ENCODE measurements at regions not wholly inside any gene's neighbourhood (a gene's known extent, or its start where the extent isn't known, plus 50 kb on each side); places are given as distances from the start of the nearest gene placed in this dataset.

- H3K27me3 ChIP-seq, result no peaks in the 10 kb centered on the region
- no peaks in the 10 kb centered on the region for H3K36me3 ChIP-seq
- H3K27ac ChIP-seq, result no peak overlapping the region
- no peak for DNase-seq
- no peak overlapping the region for H3K4me3 ChIP-seq
- no peaks in the 10 kb centered on the region for H3K9me3 ChIP-seq
- TF ChIP-seq POLR2A (IDR thresholded peaks at IDR 0.05), result no peak
- TF ChIP-seq, protein P1, sequence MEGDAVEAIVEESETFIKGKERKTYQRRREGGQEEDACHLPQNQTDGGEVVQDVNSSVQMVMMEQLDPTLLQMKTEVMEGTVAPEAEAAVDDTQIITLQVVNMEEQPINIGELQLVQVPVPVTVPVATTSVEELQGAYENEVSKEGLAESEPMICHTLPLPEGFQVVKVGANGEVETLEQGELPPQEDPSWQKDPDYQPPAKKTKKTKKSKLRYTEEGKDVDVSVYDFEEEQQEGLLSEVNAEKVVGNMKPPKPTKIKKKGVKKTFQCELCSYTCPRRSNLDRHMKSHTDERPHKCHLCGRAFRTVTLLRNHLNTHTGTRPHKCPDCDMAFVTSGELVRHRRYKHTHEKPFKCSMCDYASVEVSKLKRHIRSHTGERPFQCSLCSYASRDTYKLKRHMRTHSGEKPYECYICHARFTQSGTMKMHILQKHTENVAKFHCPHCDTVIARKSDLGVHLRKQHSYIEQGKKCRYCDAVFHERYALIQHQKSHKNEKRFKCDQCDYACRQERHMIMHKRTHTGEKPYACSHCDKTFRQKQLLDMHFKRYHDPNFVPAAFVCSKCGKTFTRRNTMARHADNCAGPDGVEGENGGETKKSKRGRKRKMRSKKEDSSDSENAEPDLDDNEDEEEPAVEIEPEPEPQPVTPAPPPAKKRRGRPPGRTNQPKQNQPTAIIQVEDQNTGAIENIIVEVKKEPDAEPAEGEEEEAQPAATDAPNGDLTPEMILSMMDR (IDR thresholded peaks at IDR 0.05), result no peak
- no peaks in the 10 kb centered on the region for H3K4me1 ChIP-seq
These were observed 1085.3 kb upstream of the CNTNAP5 start for GRCh38 chr2:122939796-122940195.

DNA sequence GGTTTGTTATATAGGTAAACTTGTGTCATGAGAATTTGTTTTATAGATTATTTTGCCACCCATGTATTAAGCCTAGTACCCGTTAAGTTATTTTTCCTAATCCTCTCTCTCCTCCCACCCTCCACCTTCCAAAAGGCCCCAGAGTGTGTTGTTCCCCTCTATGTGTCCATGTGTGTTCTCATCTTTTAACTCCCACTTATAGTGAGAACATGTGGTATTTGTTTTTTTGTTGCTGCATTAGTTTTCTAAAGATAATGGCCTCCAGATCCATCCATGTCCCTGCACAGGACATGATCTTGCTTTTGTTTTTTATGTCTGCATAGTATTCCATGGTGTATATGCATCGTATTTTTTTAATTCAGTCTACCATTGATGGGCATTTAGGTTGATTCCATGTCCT, 1075.6 kb upstream of the CNTNAP5 start:
- TF ChIP-seq, protein P1 (IDR thresholded peaks at IDR 0.05), result no peak
- no peak for TF ChIP-seq POLR2A (IDR thresholded peaks at IDR 0.05)
- Histone ChIP-seq H3K36me3 (no peaks in the 10 kb centered on the region), H3K27ac (no peak overlapping the region), H3K4me3 (no peak overlapping the region), H3K9me3 (no peaks in the 10 kb centered on the region), H3K27me3 (no peaks in the 10 kb centered on the region), H3K4me1 (no peaks in the 10 kb centered on the region)
- DNase-seq, result no peak

DNA sequence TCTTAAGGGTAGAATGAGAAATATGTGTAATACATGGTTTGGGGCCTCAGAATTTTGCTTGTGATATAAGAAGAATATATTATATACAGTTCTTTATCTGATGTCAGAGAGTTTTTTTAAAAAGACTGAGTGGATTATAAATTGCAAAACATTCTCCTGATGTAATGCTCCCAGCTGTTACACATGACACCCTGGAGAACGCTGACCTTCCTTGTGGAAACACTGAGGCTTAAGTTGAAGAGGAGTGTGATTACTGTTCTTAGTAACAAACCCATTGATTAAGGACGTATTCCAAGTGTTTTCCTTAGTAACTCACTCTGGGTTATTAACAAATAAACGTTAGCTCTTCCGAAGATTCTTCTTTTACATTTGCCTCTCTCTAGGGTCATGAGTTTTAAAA, 1069.3 kb upstream of the CNTNAP5 start:
- no peaks in the 10 kb centered on the region for H3K4me1 ChIP-seq
- no peak for DNase-seq
- no peak overlapping the region for H3K4me3 ChIP-seq
- H3K9me3 ChIP-seq, result no peaks in the 10 kb centered on the region
- no peaks in the 10 kb centered on the region for H3K36me3 ChIP-seq
- no peak overlapping the region for H3K27ac ChIP-seq
- H3K27me3 ChIP-seq, result no peaks in the 10 kb centered on the region
- TF ChIP-seq POLR2A (IDR thresholded peaks at IDR 0.05), result no peak
- TF ChIP-seq, protein P1 (IDR thresholded peaks at IDR 0.05), result no peak

DNA sequence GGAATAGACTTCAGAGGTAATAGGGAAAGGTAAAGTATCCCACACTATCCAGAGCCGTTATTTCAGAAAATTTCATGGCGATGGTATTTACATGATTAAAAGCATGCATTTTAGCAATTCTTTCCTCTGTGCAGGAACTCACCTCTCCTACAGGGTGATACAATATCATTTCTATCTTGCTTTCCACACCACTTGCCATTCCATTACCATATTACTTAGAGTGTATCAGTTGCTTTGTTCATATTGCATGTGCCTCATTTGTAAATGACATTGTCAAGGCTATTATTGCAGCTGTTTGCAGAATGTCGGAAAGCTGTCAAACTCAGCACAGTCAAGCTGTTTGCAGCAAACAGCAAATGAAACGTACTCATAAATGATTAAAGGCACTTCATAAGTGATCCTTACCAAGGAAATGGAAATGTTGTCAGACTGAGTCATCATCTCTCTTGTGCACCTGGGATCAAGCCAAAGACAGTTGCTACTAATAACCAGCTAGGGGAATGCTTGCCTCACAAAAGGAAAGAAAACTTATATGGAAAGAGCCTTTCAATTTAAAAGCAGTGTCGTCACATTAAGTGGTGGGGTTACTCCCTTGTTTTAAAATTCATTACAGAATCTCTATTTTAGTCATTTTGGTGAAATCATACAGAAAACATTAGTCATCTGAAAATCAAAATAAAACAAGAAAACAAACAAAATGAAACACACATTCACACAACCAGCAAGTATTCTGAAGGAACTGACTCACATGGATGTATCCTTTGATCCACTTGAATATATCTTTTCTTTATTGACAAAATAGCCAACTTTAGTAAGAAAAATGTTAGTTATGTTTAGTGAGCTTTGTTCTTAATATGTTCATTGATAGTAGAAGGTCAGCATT, 1064.1 kb upstream of the CNTNAP5 start:
- TF ChIP-seq, protein P1 (IDR thresholded peaks at IDR 0.05), result no peak
- no peak for TF ChIP-seq POLR2A (IDR thresholded peaks at IDR 0.05)

GRCh38 chr2:122966461-122966860, 1058.6 kb upstream of the CNTNAP5 start:
- H3K36me3 ChIP-seq, result no peaks in the 10 kb centered on the region
- no peak for TF ChIP-seq POLR2A (IDR thresholded peaks at IDR 0.05)
- TF ChIP-seq, protein P1 (IDR thresholded peaks at IDR 0.05), result no peak
- H3K27me3 ChIP-seq, result no peaks in the 10 kb centered on the region
- no peak overlapping the region for H3K4me3 ChIP-seq
- no peak overlapping the region for H3K27ac ChIP-seq
- H3K4me1 ChIP-seq, result no peaks in the 10 kb centered on the region
- no peak for DNase-seq
- H3K9me3 ChIP-seq, result no peaks in the 10 kb centered on the region

More for the DNA sequence above, 1064.1 kb upstream of the CNTNAP5 start:
- no peaks in the 10 kb centered on the region for H3K27me3 ChIP-seq
- H3K27ac ChIP-seq, result no peak overlapping the region
- H3K9me3 ChIP-seq, result no peaks in the 10 kb centered on the region
- no peaks in the 10 kb centered on the region for H3K36me3 ChIP-seq
- H3K4me1 ChIP-seq, result no peaks in the 10 kb centered on the region
- DNase-seq, result no peak
- H3K4me3 ChIP-seq, result no peak overlapping the region

Data from Peyer's patch (tissue), 4 donors.